GM12892 (cell line): ENCODE measurements at regions not wholly inside any gene's neighbourhood (a gene's known extent, or its start where the extent isn't known, plus 50 kb on each side); places are given as distances from the start of the nearest gene placed in this dataset.

Experiments
- POLR2A ChIP-seq: IDR thresholded peaks from 2 replicates; pipeline ENCODE4 v1.6.1; 2011; ENCODE audit warnings: low read depth, low read length, control low read depth
- POLR2AphosphoS5 ChIP-seq: IDR thresholded peaks from 2 replicates; pipeline ENCODE4 v1.6.1; 2011; ENCODE audit warnings: low read depth, low read length, control low read depth

- TF ChIP-seq POLR2A (no peak; the same call in 1 of the 2 replicates), POLR2AphosphoS5 (no peak)
Measured at GRCh38 chr2:241984271-241984655, 114.7 kb downstream of the RTP5 start.
